Left lobe of liver (tissue), 2 donors: ENCODE measurements at regions not wholly inside any gene's neighbourhood (a gene's known extent, or its start where the extent isn't known, plus 50 kb on each side); places are given as distances from the start of the nearest gene placed in this dataset.

Source experiments
- ATAC-seq: fragments of 200-7000 bp; cut with Tn5 transposase; one replicate; pipeline ENCODE4 v1.9.1; 2020; ENCODE audit warnings: mild to moderate bottlenecking, moderate library complexity
- DNase-seq: peaks from one replicate; pipeline ENCODE4 v3.0.0-alpha.2; 2020; ENCODE audit warnings: low spot score
- donor health status: DM: no; HTN: no; CAD: no; lungs with moderate emphysema.
- donor health status: DM: no; HTN: yes; CAD: no.

DNA sequence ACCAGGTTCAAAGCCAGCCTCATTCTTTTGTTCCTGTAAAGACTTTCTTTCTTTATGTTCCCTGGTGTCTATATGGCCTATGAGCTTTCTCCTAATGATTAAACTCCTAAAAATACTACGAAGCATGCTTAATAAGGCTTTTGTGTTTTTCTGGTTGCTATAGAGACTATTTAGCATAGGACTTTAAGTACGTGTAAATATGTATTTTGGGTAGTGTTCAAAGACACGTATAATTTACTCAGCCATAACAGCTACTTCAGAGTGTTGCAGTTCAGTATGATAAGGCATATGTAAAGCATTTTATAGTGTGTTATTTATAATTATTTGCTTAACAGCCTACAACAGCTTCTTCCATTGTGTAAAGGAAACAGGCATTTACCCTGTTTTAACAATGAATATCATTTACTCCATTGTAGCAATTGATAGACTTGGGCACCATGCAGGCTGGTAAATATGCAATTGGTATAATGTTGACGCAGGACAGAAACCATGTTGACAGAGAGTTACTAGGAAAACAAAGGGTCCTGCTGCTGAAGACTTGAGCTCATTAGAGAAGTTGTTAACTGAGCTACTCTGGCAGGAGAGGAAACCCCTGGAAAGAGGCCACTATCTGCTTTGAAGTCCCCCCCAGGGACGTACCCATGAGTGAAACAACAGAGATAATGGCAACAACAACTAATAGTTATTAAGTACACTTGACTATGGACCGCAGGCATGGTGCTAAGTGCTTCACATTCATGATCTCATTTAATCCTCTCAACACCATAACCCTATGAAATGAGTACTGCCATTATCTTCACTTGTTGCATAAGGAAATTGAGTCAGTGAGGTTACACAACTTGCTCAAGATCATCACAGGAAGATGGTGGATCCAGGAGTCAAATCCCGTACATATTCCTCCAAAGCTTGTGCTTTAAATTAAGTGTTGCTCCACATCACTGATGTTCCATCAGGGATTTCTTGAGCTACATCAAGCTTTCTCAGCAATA, 342.2 kb upstream of the DYNLRB2 start:
- DNase-seq (no peak), ATAC-seq (no peak)

DNA sequence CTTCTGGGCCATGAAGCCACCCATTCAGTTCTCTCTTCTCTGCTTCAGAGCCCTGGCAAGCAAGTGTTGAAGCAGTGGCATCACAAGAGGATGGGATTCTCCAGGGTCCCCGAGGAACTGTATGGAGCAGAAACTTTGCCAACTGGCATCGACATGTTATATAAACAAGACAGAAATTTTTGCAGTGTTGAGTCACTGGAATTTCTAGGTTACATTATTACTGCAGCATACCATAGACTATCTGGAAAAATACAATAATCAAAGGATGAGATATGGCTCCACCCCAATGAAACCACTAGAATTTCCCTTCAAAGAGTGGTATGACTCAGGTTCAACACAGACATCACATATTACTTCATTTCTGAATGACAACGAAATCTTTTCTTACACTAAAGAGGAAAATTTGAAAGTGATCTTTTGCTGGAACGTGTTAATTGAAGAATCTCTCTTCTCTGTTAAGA, 343.0 kb upstream of the DYNLRB2 start:
- DNase-seq (no peak), ATAC-seq (no peak)

DNA sequence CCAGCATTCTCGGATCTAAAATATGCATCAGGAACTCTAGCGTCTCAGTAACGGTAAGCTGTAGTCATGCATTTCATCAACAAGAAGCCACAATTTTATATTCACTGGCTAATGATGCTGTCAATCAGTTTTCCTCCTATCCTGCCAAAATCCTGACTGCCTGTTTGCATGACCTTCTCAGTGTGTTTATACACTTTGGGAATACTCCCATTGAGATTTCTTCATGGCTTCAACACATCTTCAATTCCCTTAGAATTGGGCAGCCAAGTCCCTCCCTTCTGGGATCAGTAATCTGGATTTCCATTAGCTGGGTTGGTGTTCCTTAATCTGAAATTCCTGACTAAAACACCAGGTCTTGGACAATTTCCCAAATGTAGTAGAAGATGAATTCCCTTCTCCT, 348.9 kb upstream of the DYNLRB2 start:
- no peak for ATAC-seq
- DNase-seq, result no peak

DNA sequence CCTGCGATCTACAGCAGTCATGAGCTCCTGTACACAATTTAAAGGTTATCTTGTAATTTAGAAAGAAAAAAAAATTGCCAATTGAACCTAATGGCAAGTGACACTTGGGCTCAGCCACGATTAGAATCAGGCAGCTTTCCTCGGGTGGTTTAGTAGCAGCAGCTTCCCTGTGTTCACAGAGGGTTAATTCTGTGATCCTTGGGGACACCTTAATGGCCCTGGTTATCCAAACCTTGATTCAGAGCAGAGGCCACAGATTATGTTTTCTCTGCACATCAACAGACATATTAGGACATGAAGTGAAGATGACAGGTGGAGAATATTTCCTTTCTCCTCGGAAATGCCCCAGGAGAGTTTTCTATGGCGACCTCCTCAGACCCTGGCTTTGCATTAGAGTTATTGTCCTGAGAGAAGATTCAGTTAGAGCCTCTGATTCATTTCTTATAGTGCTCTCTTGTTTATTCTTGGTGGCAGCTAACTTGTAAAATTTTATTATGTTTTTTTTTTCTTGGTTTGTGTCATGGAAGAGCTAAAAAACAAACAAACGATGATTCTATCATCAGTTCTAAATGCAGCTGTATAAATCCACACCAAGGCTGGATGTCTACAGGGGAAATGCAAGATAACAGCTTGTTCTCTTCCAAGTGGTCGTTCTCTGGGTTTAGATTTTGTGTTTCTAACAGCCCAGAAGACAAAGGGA, 351.2 kb upstream of the DYNLRB2 start:
- ATAC-seq (no peak), DNase-seq (no peak)

DNA sequence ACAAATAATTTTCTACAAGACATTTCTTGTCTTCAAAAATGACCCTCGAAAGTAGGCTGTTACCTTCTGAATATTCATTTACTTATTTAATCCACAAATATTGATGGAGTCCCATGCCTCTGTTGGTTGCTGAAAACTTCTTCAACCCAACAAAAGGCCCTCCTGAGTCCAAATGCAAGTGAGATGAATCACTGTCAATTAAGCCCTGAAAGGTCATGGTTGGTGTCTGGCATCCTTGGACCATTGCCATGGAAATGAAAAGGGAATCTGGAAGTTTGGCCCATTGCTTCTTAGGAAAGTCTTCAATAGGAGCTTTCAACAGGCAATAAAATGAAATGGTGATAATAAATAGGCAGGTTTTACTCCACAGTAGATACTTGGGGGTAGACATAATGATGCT, 364.7 kb upstream of the DYNLRB2 start:
- ATAC-seq (no peak), DNase-seq (no peak)

DNA sequence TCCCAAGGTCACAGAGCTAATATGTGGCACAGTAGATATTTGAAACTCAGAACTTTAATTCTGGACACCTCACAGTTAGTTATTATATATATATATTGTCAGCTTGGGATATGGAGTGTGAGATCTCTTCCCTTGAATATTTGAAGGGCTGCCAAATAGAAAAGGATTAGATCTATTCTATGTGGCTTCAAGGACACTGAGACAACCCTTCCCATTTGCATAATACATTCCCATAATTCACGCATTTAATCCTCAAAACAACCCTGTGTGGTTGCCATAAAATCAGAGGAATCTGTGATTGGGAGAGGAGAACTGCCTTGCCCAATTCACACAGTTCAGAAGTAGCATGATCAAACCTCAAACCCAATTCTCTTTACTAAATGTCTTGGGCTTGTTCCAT, 365.8 kb upstream of the DYNLRB2 start:
- DNase-seq (no peak), ATAC-seq (no peak)

DNA sequence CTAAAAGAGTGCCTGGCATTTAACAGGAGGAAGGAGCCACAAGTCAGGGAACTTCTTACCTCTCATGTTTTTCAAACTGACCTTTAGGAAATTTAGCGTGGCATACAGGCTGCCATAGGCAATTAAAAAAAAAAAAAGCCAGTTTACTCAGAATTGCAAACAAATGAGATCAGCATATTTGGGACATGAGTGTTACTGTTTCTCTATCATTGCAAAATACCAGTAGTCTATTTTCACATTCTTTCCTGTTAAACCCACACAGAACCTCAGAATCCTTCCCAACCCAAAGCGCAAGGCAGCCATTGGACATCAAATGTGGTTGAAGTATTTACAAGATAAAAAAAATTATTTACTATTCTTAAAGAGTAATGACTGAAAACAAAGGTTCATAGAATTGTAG, 366.4 kb upstream of the DYNLRB2 start:
- no peak for ATAC-seq
- no peak for DNase-seq

DNA sequence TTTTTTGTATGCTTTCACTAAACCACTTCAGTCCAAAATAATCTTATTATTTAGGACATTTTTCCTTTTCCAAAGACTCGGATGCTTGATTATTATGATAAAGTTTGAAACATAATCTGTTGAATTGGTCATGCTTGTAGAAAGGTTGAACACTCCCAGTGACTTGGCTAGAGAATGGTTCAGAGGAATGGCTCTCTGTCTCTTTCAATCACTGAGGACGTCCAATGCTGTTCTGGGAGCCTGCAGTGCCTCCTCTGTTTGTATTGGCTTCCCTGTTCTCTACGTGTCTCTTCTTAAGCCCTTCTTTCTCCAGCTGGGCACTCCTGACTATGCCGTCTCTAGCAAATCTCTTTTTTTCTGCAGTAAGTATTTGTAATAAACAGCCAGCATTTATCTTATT, 369.0 kb upstream of the DYNLRB2 start:
- ATAC-seq (no peak), DNase-seq (no peak)

DNA sequence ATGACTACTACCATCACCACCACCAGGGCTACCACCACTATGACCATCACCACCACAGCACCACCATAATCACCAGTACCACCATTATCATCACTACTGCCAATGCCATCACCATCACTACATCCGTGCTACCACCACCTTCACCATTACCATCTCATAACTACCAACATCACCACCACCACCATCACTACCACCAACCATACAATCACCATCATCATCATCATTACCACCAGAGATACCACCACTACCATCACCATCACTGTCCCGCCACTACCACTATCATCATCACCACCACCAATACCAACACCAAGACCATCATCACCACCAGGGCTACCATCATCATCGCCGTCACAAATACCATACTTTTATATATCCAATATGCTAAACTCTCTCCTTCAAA, 369.6 kb upstream of the DYNLRB2 start:
- ATAC-seq, result no peak
- DNase-seq, result no peak

DNA sequence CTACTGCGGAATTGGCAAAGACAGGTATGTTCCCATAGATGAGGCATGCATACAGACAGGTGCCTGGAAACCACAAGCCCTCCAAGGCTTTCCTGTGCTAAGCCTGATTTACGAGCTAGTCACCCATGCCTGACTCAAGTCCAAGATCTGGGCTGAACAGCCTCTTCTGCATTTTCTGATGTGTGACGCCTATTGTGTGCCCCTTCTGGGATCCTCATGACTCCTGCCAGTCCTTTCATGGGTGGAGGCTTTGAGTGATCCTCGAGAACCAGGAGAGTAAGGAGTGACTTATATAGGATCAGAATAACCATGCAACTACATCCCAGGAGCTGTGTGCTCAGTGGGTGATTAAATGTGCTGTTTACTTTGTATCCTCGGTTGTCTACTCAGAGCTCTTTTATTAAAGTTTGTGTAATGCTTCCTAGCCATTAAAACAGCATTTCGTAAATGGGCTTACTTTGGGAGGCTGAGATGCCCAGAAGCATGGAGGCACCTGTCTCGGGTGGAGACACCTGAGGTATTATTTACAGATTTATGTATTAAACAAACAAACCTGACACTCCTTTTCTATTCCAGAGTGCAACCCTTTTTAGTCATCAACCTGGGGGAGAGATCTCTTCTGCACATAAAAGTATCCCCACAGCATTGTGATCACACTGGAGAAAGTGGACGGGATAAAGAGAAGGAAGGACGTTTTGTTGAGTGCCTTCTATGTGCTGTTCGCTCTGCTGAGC, 373.0 kb upstream of the DYNLRB2 start:
- DNase-seq (no peak), ATAC-seq (no peak)

DNA sequence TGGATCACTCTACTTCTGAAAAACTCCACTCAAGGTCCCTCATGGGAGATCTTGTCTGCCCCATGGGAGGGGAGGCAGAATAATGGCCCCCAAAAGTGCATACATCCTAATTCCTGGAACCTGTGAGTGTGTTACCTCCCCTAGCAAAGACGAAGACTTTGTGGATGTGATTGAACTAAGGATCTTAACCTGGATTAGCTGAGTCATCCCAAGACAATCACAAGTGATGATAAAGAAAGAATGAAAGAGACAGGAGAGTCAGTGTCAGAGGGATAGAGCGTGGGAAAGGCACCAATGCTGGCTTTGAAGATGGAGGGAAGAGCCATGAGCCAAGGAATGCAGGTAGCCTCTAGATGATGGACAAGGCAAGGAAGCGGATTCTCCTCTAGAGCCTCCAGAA, 374.7 kb upstream of the DYNLRB2 start:
- DNase-seq (no peak), ATAC-seq (no peak)

DNA sequence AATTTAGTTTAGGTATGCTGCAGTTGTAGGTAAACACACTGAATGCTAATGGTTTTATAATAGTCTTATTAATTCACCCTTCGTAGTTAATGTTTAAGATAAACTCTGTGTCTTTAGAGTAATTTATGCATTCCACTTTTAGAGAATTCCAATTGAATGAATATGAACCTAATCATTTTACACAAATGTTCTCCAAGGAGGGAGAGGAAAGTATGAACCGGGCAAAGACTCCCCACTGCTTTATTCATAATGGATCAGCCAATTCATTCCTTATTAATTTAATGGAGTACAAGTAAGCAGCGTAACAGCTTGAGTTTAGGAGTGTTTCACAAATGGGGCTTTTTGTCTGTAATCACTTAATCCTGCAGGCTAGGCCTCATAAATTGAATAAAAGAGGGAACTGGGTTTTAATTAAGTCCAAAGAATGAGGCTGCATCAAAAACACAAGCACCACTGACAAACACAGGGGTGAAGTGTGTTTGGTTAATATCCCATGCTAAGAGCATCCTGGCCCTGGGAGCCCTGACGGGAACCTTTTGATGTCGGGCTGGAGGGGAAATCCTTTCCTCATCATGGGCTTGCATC, 375.7 kb upstream of the DYNLRB2 start:
- no peak for ATAC-seq
- DNase-seq, result no peak

DNA sequence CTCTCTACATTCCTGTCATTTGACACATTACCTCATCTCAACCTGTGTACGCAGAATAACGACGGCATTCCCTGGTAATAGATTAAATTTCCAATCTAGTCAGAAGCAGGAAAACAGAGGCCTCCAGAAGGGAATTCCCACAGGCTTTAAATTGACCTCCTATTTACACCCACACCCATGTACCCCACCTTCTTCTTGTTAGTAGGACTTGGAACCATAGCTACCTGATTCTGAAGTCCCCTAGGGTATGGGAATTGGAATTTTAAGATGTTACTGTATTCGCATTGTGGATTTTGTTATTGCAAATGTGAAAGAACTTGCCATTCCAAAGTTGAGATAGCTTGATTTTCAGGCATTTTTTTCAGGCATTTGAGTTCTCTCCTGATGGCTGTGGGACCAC, 377.5 kb upstream of the DYNLRB2 start:
- DNase-seq (no peak), ATAC-seq (no peak)

DNA sequence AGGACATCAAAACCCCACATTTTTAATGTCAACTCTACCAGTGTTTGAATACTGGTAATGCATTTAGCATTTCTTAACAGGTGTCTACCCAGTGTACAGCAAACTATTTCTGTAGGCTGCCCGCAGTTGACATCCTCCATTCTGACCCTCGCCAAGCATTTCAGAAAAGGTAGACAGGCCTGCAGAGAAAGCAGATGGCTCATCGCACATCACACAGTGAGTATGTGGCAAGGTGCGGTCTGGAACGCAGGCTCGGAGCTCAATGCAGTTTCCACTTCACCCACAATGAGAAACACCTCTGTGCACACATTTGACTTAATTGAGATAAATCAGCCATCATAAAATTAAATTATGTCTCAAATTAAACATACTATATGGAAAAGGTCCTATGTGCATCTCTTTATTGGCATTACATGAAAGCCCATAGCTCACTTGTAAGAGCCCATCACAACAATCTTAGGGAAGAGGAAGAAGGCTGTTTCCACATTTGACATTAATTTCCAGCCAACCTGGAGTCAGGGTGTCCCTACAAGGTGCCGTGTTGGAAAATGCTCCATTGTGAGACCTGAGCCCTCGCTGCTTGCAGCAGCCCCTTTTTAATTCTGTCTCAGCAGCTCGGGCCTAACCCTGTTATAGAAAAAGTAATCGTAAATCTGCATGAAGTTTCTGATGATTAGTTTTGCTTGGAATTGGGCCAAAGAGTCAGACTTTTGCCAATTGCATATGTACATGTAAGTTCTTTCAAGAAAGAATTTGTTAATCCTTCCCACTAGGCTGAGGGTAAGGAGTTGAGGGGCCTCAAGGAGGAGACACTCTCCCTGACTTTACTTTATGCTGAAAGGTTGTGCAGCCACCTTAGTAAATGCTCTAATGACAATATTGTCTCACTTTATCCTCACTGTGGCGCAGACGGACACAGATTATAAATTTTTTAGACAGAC, 378.7 kb upstream of the DYNLRB2 start:
- no peak for DNase-seq
- ATAC-seq, result no peak

DNA sequence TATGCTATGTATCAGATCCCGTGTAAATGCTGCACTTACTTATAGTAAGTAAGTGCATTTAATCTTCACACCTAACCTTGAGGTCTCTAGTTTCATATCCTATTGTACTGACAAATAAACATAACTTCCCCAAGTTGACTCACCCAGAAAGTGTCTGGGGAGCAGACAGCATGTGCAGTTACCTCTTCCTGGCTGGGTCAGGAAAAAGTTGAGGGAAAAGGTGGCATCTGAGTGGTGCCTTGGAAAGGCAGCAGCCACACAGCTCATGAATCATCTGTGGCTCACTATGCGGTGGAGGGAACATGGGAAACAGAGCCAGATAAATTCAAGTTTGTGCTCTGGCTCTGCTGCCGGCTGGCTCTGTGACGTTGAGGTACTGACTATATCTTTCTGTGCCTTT, 382.0 kb upstream of the DYNLRB2 start:
- no peak for ATAC-seq
- no peak for DNase-seq

DNA sequence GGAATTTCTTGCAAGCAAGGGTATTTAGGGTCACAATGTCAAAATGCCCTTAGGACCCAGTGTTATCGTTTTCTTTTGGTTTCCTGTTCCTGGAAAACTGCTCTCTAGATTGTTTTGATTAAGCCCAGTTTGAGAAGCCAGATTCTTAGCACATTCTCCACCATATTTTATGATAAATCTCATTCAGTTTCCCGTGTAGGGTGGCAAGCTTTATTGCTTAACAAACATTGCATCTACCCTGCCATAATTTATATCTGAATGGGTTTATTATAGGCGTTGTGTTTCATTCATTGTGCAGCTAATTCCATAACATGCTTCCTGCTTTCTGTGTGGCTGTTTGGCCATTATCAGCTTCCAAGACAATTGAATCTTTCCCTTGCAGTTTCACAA, 389.1 kb upstream of the DYNLRB2 start:
- no peak for ATAC-seq
- DNase-seq, result no peak

DNA sequence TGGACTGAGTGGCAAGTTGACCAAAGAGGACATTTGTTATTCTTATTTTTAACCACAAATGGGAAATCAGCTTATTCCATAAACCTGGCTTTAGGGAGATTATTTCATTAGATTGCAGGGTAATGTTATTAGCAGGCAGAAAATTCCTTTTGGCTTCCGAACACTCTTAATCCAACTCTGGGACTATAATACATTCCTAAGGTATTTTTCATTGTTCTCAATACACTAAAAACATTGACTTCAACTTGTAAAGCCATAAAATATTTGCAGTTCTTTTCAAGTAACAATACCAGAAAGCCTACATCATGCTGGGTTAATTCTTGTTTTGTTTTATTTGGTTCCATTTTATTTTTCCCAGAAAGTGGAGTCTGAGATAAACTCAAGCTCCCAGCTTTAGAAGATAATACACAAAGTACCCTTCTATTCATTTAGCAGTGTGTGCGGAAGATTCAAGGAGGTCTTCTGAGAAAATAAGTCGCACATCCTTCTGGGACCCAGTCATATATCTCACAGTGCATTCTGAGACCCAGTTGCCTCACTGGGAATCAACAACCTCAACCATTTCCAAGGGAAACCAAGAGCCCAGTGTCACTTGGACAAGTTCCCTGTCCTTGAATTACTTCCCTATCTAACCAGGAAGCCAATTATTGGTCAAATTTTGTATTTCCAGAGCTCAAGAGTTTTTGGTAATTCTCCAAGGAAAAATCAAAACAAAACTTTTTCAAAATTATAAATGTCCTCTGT, 389.6 kb upstream of the DYNLRB2 start:
- DNase-seq, result no peak
- ATAC-seq, result no peak

DNA sequence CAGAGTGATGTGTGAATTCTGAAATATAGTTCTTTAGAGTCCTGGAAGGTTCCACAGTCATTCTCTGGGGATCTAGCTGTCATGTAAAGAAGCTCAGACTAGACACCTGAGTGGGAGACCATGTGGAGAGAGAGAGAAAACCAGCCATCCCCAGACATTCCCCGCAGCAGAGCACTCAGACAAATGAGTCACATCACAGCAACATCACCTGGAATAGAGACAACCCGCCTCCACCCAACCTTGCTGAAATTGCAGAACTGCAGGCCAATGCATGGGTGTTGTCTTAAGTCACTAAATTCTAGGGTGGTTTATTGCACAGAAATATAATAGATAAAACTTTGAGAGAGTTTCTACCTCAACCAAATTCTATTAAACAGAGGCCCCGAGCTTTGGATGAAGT, 392.0 kb upstream of the DYNLRB2 start:
- no peak for DNase-seq
- no peak for ATAC-seq

DNA sequence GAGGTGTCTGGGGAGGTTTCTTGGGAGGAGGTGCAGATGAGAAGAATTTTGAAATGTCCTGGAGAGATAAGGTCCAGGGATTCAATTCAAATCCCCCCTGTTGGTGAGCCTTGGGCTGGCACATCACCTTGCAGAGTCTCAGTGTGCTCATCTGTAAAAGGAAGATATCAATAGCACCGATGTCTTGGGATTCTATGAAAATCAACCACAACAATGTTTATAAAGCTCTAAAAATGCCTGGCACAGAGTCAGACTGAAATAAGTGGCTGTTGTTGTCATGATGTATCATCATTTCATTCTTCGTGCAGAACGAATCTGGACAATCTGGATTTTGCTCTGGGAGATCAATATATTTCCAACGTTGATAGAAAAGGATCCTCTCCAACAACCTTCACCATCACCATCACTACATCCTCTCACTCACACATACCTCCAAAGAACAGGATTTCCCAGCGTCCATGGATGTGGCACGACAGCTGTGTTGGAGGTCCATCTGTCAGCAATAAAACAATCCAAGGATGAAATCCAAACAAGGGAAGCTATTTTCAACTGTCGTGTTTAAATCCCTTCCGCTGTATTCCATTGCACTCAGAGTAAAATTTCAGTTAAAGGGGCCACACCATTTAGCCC, 393.7 kb upstream of the DYNLRB2 start:
- DNase-seq (no peak), ATAC-seq (no peak)
